Endometrium (tissue), 2 donors: ENCODE measurements at regions not wholly inside any gene's neighbourhood (a gene's known extent, or its start where the extent isn't known, plus 50 kb on each side); places are given as distances from the start of the nearest gene placed in this dataset.
"Not testable (repeated sequence)": the region's sequence is repeated elsewhere in the genome, so short reads cannot be mapped to it uniquely, and the experiment has no call there.

Source experiments
- FAIRE-seq: peaks from 2 replicates; lab custom pipeline; 2012; peaks lifted over from hg19 to GRCh38; lab: Jason Lieb, UNC
- donor health status: control.
- donor health status: control.

GRCh38 chr16:85441189-85441889 lies 171.8 kb upstream of the GSE1 start:
- FAIRE-seq, result no peak

GRCh38 chr16:85441890-85442670 lies 171.0 kb upstream of the GSE1 start:
- FAIRE-seq, result no peak

- no peak for FAIRE-seq
Measured at GRCh38 chr16:85443116-85443515, 170.0 kb upstream of the GSE1 start.

- FAIRE-seq, result no peak
Measured at GRCh38 chr16:85443531-85443930, 169.6 kb upstream of the GSE1 start.

- FAIRE-seq, result no peak
Measured at GRCh38 chr16:85445064-85445778, 167.9 kb upstream of the GSE1 start.

- no peak for FAIRE-seq
Measured at GRCh38 chr16:85445779-85446222, 167.3 kb upstream of the GSE1 start.

- FAIRE-seq, result no peak
Measured at GRCh38 chr16:85446951-85447692, 166.0 kb upstream of the GSE1 start.

- no peak for FAIRE-seq
Measured at GRCh38 chr16:85447693-85448313, 165.3 kb upstream of the GSE1 start.

- FAIRE-seq, result no peak
Measured at GRCh38 chr16:85448557-85449190, 164.4 kb upstream of the GSE1 start.

- no peak for FAIRE-seq
Measured at GRCh38 chr16:85449191-85449884, 163.8 kb upstream of the GSE1 start.

- no peak for FAIRE-seq
Measured at GRCh38 chr16:85449885-85450245, 163.3 kb upstream of the GSE1 start.

GRCh38 chr16:85451142-85451541 lies 162.0 kb upstream of the GSE1 start:
- not testable (repeated sequence) for FAIRE-seq

GRCh38 chr16:85451641-85452363 lies 161.3 kb upstream of the GSE1 start:
- no peak for FAIRE-seq

GRCh38 chr16:85452364-85453193 lies 160.5 kb upstream of the GSE1 start:
- FAIRE-seq, result no peak

GRCh38 chr16:85453194-85453678 lies 159.9 kb upstream of the GSE1 start:
- FAIRE-seq, result no peak

GRCh38 chr16:85453703-85454102 lies 159.4 kb upstream of the GSE1 start:
- no peak for FAIRE-seq

- FAIRE-seq, result no peak
Measured at GRCh38 chr16:85454171-85454872, 158.8 kb upstream of the GSE1 start.

GRCh38 chr16:85455534-85455933 lies 157.6 kb upstream of the GSE1 start:
- no peak for FAIRE-seq
